Nucleus accumbens (tissue), 56 donors: ENCODE measurements at regions not wholly inside any gene's neighbourhood (a gene's known extent, or its start where the extent isn't known, plus 50 kb on each side); places are given as distances from the start of the nearest gene placed in this dataset.

Experiments
- DNase-seq, 56 donors: peaks; one replicate each; lab custom pipeline; 2025; lab: John Stamatoyannopoulos, UW

- DNase-seq: peak in 5 of 56 donors; percentile 2 to 12 (median 5)
Measured at GRCh38 chr9:16221366-16221765, 649.1 kb downstream of the BNC2 start.

- no peak for DNase-seq
Measured at GRCh38 chr9:16221822-16222547, 648.5 kb downstream of the BNC2 start.

GRCh38 chr9:16223074-16223871 is 647.2 kb downstream of the BNC2 start:
- DNase-seq: no peak

GRCh38 chr9:16230731-16231130 is 639.7 kb downstream of the BNC2 start:
- DNase-seq: no peak

GRCh38 chr9:16236311-16236710 is 634.2 kb downstream of the BNC2 start:
- no peak for DNase-seq

GRCh38 chr9:16236882-16237281 is 633.6 kb downstream of the BNC2 start:
- DNase-seq: no peak

GRCh38 chr9:16238623-16239138 is 631.8 kb downstream of the BNC2 start:
- DNase-seq: no peak

- DNase-seq: no peak
Measured at GRCh38 chr9:16241231-16241630, 629.2 kb downstream of the BNC2 start.

- no peak for DNase-seq
Measured at GRCh38 chr9:16243798-16244197, 626.7 kb downstream of the BNC2 start.

- no peak for DNase-seq
Measured at GRCh38 chr9:16245756-16246440, 624.6 kb downstream of the BNC2 start.

GRCh38 chr9:16246785-16247184 is 623.7 kb downstream of the BNC2 start:
- no peak for DNase-seq

- no peak for DNase-seq
Measured at GRCh38 chr9:16247188-16247875, 623.1 kb downstream of the BNC2 start.

- DNase-seq: no peak
Measured at GRCh38 chr9:16248822-16249221, 621.6 kb downstream of the BNC2 start.

- no peak for DNase-seq
Measured at GRCh38 chr9:16252616-16253015, 617.9 kb downstream of the BNC2 start.

GRCh38 chr9:16254674-16255073 is 615.8 kb downstream of the BNC2 start:
- no peak for DNase-seq

GRCh38 chr9:16255217-16255616 is 615.3 kb downstream of the BNC2 start:
- DNase-seq: no peak

- DNase-seq: no peak
Measured at GRCh38 chr9:16257604-16258003, 612.9 kb downstream of the BNC2 start.

- DNase-seq: no peak
Measured at GRCh38 chr9:16258191-16258590, 612.3 kb downstream of the BNC2 start.

GRCh38 chr9:16258708-16259107 is 611.8 kb downstream of the BNC2 start:
- DNase-seq: no peak

- no peak for DNase-seq
Measured at GRCh38 chr9:16262477-16263261, 607.8 kb downstream of the BNC2 start.
